A549 (cell line): ENCODE measurements at regions not wholly inside any gene's neighbourhood (a gene's known extent, or its start where the extent isn't known, plus 50 kb on each side); places are given as distances from the start of the nearest gene placed in this dataset.
A peak's percentile ranks its signal among the peaks of the same experiment; 100 is the strongest.

Experiments
- ATAC-seq, 2 experiments: fragments of 200-7000 bp in 1 of 2; fragments of >200 bp in 1 of 2; cut with Nextera tagmentation in 1 of 2; cut with Tn5 transposase in 1 of 2; 3 replicates each; pipeline versions ENCODE4 v1.8.0 to v1.9.1; 2018 to 2020; ENCODE audit warnings: mild to moderate bottlenecking in 1 of 2, moderate library complexity in 1 of 2
- CTCF ChIA-PET: fragments of 300-600 bp; sonication (Branson Sonifier 250); formaldehyde crosslinking; extraction: SDS; loops from one replicate; lab custom pipeline; 2021; ENCODE audit warnings: antibody characterized with exemption, inconsistent platforms; lab: Yijun Ruan, JAX
- POLR2A ChIA-PET: fragments of 350-600 bp; formaldehyde crosslinking; extraction: SDS; loops from one replicate; lab custom pipeline; 2021; ENCODE audit warnings: antibody characterized with exemption, inconsistent platforms; lab: Yijun Ruan, JAX
- DNase-seq, 2 experiments: peaks; one replicate each; pipeline versions ENCODE4 v3.0.0 to v3.0.0-alpha.2; 2011 to 2016; ENCODE audit warnings: low read depth in 1 of 2, low spot score in 1 of 2
- FAIRE-seq: peaks from 2 replicates; lab custom pipeline; 2011; peaks lifted over from hg19 to GRCh38; lab: Jason Lieb, UNC
- H3K27ac ChIP-seq, 2 experiments: fragments of >200 bp; sonication (Bioruptor Twin); formaldehyde crosslinking; 3 replicates each; pipeline ENCODE4 v1.5.1; 2016 to 2017
- H3K4me1 ChIP-seq: fragments of >200 bp; sonication (Bioruptor Twin); formaldehyde crosslinking; 3 replicates; pipeline ENCODE4 v1.6.1; 2016
- H3K4me2 ChIP-seq: fragments of >200 bp; sonication (Bioruptor Twin); formaldehyde crosslinking; 3 replicates; pipeline ENCODE4 v1.6.1; 2016
- H3K4me3 ChIP-seq: fragments of >200 bp; sonication (Bioruptor Twin); formaldehyde crosslinking; 3 replicates; pipeline ENCODE4 v1.5.1; 2016
- H3K9me3 ChIP-seq: fragments of >200 bp; sonication (Bioruptor Twin); formaldehyde crosslinking; 3 replicates; pipeline ENCODE4 v1.6.1; 2016
- BHLHE40 ChIP-seq: IDR thresholded peaks from 2 replicates; pipeline ENCODE4 v1.6.1; 2012; ENCODE audit warnings: low read depth, low read length, inconsistent platforms
- CBX8 ChIP-seq: fragments of 200-600 bp; sonication (generic); IDR thresholded peaks from 2 replicates; pipeline ENCODE4 v1.6.1; 2016
- CHD2 ChIP-seq: fragments of 150-350 bp; IDR thresholded peaks from 2 replicates; pipeline ENCODE4 v1.6.1; 2014; ENCODE audit warnings: low read length; ENCODE audit not compliant: partially characterized antibody
- FOSL2 ChIP-seq, 2 experiments: fragments of 450-650 bp in 1 of 2; fragments of >200 bp in 1 of 2; sonication (Bioruptor Twin) in 1 of 2; formaldehyde crosslinking; IDR thresholded peaks; 2 replicates each; pipeline versions ENCODE4 v1.5.0 to v1.6.1; 2016 to 2020; ENCODE audit warnings: mild to moderate bottlenecking in 1 of 2, moderate library complexity in 1 of 2
- FOXS1 ChIP-seq: fragments of 250-450 bp; sonication (Bioruptor Pico); IDR thresholded peaks from 2 replicates; pipeline ENCODE4 v1.5.0; 2020; ENCODE audit warnings: mild to moderate bottlenecking, moderate library complexity
- GATA3 ChIP-seq: IDR thresholded peaks from 2 replicates; pipeline ENCODE4 v1.6.1; 2012; ENCODE audit warnings: borderline replicate concordance
- HDAC2 ChIP-seq: fragments of 200-600 bp; sonication (generic); IDR thresholded peaks from 2 replicates; pipeline ENCODE4 v1.6.1; 2016
- HEYL ChIP-seq: fragments of 250-450 bp; sonication (Bioruptor Pico); IDR thresholded peaks from 2 replicates; pipeline ENCODE4 v1.8.0; 2021; ENCODE audit warnings: mild to moderate bottlenecking, moderate library complexity
- HOXA7 ChIP-seq: fragments of 250-450 bp; sonication (Bioruptor Pico); IDR thresholded peaks from 2 replicates; pipeline ENCODE4 v1.5.0; 2020; ENCODE audit warnings: mild to moderate bottlenecking, moderate library complexity
- KDM1A ChIP-seq: fragments of 200-600 bp; sonication (generic); IDR thresholded peaks from 2 replicates; pipeline ENCODE4 v1.6.1; 2016; ENCODE audit warnings: low read depth, mild to moderate bottlenecking
- KDM5A ChIP-seq: fragments of 200-600 bp; sonication (generic); IDR thresholded peaks from 2 replicates; pipeline ENCODE4 v1.6.1; 2016; ENCODE audit warnings: antibody characterized with exemption, mild to moderate bottlenecking
- NFE2L2 ChIP-seq: fragments of 150-350 bp; conservative IDR thresholded peaks from 2 replicates; pipeline ENCODE4 v1.6.1; 2014; ENCODE audit warnings: low read length
- RAD21 ChIP-seq, 2 experiments: fragments of >200 bp in 1 of 2; sonication (Bioruptor Twin) in 1 of 2; formaldehyde crosslinking in 1 of 2; IDR thresholded peaks in 1 of 2; conservative IDR thresholded peaks in 1 of 2; 2 replicates in 1 of 2; 3 replicates in 1 of 2; pipeline ENCODE4 v1.6.1; 2012 to 2018; ENCODE audit warnings: inconsistent platforms in 1 of 2
- RARB ChIP-seq: fragments of 250-450 bp; sonication (Bioruptor Pico); IDR thresholded peaks from 2 replicates; pipeline ENCODE4 v1.8.0; 2021; ENCODE audit warnings: mild to moderate bottlenecking, moderate library complexity
- RCOR1 ChIP-seq: fragments of 150-350 bp; IDR thresholded peaks from 2 replicates; pipeline ENCODE4 v1.6.1; 2014; ENCODE audit warnings: antibody characterized with exemption, low read length, low read depth
- RFX5 ChIP-seq: fragments of 450-650 bp; IDR thresholded peaks from 2 replicates; pipeline ENCODE4 v1.7.1; 2014; ENCODE audit warnings: antibody characterized with exemption, mild to moderate bottlenecking, moderate library complexity
- SREBF2 ChIP-seq: fragments of 450-650 bp; IDR thresholded peaks from 2 replicates; pipeline ENCODE4 v1.6.1; 2014; ENCODE audit warnings: mild to moderate bottlenecking, moderate library complexity
- TP53 ChIP-seq: fragments of 250-450 bp; sonication (Bioruptor Pico); IDR thresholded peaks from 2 replicates; pipeline ENCODE4 v1.5.0; 2021; ENCODE audit warnings: mild to moderate bottlenecking, moderate library complexity
- ZFP36 ChIP-seq: fragments of 450-650 bp; IDR thresholded peaks from 2 replicates; pipeline ENCODE4 v1.6.1; 2014; ENCODE audit warnings: borderline replicate concordance; ENCODE audit not compliant: partially characterized antibody
- ZNF302 ChIP-seq: fragments of 250-450 bp; sonication (Bioruptor Pico); IDR thresholded peaks from 2 replicates; pipeline ENCODE4 v1.9.0; 2021; ENCODE audit warnings: inconsistent platforms, mild to moderate bottlenecking, moderate library complexity
- ZSCAN20 ChIP-seq: fragments of 250-450 bp; sonication (Bioruptor Pico); IDR thresholded peaks from 2 replicates; pipeline ENCODE4 v1.8.0; 2022; ENCODE audit warnings: mild to moderate bottlenecking, moderate library complexity
- WGBS: methylation state at CpG from one replicate; pipeline ENCODE4 v1.1.6; 2017; ENCODE audit errors: missing lambda C conversion rate; 5-methylcytosine and 5-hydroxymethylcytosine counted together
- TF ChIP-seq, protein P1 (sequence below): fragments of 150-350 bp; IDR thresholded peaks from 2 replicates; pipeline ENCODE4 v1.6.1; 2014; ENCODE audit warnings: low read depth, mild to moderate bottlenecking, low read length
- TF ChIP-seq, protein P2 (sequence below): fragments of 250-450 bp; sonication (Bioruptor Pico); IDR thresholded peaks from 2 replicates; pipeline ENCODE4 v1.5.0; 2021; ENCODE audit warnings: mild to moderate bottlenecking, moderate library complexity, borderline replicate concordance
- TF ChIP-seq, protein P3 (sequence below): IDR thresholded peaks from 2 replicates; pipeline ENCODE4 v1.6.1; 2012; ENCODE audit warnings: low read depth, borderline replicate concordance
- TF ChIP-seq, protein P4 (sequence below): fragments of >200 bp; sonication (Bioruptor Twin); formaldehyde crosslinking; IDR thresholded peaks from 3 replicates; pipeline ENCODE4 v1.6.1; 2016
- TF ChIP-seq, protein P5 (sequence below): IDR thresholded peaks from 2 replicates; pipeline ENCODE4 v1.6.1; 2012

DNA sequence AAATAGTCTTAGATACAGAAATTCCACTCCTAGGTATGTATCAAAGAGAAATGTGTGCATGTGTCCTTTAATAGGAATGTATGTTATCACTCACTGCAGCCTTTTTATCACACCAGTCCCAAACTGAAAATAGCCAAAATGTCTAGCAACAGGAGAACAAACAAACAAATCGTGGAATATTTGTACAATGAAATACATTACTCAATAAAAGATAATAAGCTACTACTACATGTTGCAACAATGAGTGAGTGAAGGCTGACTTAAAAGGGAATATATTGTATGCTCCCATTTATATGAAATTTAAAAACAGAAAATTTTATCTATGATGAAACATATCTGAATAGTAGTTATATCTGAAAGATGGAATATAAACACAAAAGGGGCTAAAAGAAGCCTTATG lies 212.1 kb upstream of the PLD5 start:
- ChIA-PET CTCF (interaction anchor here (1.6 kb wide), 1 partner anchor 11 kb away, joined by 4 read pairs; no protein-coding TSS in a partner anchor), POLR2A (no interaction called here)
- FAIRE-seq, result peak; percentile 36
- H3K27ac ChIP-seq, result no peak overlapping the region
- H3K4me1 ChIP-seq, result no peaks in the 10 kb centered on the region
- H3K9me3 ChIP-seq, result no peaks in the 10 kb centered on the region
- no peak for TF ChIP-seq RARB (CRISPR knock-in tag)
- DNase-seq, result no peak
- ATAC-seq, result no peak
- WGBS, result 0% methylated on average over 1 of the region's 1 CpG
- H3K4me2 ChIP-seq, result 0 out of 3 replicates have a peak overlapping the region, but pooled peaks have one; percentile 1
- H3K4me3 ChIP-seq, result no peak overlapping the region

DNA sequence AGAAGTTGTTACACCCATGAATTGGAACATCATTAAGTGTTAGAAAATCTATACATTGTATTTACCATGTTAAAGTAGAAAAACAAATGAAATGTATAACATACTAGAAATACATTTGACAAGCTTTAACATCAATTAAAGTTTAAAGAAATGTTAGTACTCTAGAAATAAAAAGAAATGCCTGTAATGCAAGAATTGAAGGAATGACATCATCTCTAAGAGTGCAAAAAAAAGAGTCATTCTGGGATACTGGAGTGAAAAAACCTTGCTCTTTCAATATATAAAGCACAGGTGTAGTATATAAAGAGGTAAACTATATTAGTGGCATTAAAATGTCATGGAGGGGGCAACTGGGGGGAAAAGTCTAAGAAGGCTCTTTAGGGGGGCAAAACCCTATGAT lies 210.8 kb upstream of the PLD5 start:
- DNase-seq (no peak), ATAC-seq (no peak), FAIRE-seq (no peak)
- Histone ChIP-seq H3K9me3 (no peaks in the 10 kb centered on the region), H3K4me2 (no peak overlapping the region), H3K4me3 (no peak overlapping the region), H3K4me1 (no peaks in the 10 kb centered on the region), H3K27ac (no peak overlapping the region)
- TF ChIP-seq KDM1A (no peak), SREBF2 (no peak), FOSL2 (IDR thresholded peaks at IDR 0.05) (no peak), FOSL2 (CRISPR knock-in tag; IDR thresholded peaks at IDR 0.05) (no peak), CBX8 (no peak), RFX5 (no peak), ZFP36 (no peak), GATA3 (no peak), FOXS1 (CRISPR knock-in tag) (no peak), ZSCAN20 (CRISPR knock-in tag) (no peak), KDM5A (no peak), HDAC2 (no peak), TP53 (CRISPR knock-in tag) (no peak), RCOR1 (no peak)
- TF ChIP-seq, protein P1, sequence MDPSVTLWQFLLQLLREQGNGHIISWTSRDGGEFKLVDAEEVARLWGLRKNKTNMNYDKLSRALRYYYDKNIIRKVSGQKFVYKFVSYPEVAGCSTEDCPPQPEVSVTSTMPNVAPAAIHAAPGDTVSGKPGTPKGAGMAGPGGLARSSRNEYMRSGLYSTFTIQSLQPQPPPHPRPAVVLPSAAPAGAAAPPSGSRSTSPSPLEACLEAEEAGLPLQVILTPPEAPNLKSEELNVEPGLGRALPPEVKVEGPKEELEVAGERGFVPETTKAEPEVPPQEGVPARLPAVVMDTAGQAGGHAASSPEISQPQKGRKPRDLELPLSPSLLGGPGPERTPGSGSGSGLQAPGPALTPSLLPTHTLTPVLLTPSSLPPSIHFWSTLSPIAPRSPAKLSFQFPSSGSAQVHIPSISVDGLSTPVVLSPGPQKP, result no peak
- TF ChIP-seq, protein P2, sequence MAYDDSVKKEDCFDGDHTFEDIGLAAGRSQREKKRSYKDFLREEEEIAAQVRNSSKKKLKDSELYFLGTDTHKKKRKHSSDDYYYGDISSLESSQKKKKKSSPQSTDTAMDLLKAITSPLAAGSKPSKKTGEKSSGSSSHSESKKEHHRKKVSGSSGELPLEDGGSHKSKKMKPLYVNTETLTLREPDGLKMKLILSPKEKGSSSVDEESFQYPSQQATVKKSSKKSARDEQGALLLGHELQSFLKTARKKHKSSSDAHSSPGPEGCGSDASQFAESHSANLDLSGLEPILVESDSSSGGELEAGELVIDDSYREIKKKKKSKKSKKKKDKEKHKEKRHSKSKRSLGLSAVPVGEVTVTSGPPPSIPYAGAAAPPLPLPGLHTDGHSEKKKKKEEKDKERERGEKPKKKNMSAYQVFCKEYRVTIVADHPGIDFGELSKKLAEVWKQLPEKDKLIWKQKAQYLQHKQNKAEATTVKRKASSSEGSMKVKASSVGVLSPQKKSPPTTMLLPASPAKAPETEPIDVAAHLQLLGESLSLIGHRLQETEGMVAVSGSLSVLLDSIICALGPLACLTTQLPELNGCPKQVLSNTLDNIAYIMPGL, result no peak
- TF ChIP-seq, protein P3, sequence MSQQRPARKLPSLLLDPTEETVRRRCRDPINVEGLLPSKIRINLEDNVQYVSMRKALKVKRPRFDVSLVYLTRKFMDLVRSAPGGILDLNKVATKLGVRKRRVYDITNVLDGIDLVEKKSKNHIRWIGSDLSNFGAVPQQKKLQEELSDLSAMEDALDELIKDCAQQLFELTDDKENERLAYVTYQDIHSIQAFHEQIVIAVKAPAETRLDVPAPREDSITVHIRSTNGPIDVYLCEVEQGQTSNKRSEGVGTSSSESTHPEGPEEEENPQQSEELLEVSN, result no peak
- ChIA-PET POLR2A (no interaction called here), CTCF (no interaction called here)

DNA sequence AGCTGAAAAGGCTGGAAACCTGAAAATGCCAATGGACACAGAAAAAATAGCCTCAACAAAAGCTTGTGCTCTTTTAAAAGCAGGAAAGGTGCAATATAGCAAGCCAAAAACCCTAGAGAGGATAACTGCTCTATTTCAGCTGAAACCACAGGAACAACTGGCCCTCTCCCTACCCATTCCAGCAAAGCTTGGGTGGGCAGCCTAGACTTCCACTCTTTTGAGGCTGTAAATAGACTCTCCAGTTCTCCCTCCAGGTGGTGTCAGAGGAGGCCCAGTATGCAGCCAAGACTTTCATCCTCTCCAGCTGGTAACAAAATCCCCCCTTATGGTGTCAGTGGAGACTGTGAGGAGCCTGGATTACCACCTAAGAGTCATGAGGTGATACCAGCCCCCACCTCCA lies 206.9 kb upstream of the PLD5 start:
- no peak overlapping the region for H3K4me3 ChIP-seq

DNA sequence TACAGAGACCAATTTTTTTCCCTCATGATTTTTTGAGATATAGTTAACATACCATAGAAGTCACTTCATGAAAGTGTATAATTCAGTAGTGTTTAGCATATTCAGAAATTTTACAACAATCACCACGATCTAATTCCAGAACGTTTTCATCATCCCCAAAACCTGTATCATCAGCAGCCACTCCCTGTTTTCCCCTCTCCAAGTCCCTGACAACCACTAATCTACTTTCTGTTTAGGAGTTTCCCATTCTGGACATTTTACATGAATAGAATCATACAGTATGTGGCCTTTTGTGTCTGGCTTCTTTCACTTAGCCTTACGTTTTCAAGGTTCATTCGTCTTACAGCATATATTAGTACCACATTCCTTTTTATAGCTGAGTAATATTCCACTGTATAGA lies 204.2 kb upstream of the PLD5 start:
- H3K4me2 ChIP-seq, result no peak overlapping the region
- ATAC-seq (no peak), FAIRE-seq (no peak), DNase-seq (no peak)
- POLR2A ChIA-PET, result no interaction called here
- no peaks in the 10 kb centered on the region for H3K9me3 ChIP-seq
- CTCF ChIA-PET, result no interaction called here
- TF ChIP-seq NFE2L2, result no peak
- no peak for TF ChIP-seq HEYL (CRISPR knock-in tag)
- TF ChIP-seq RAD21 (conservative IDR thresholded peaks at IDR 0.05 in 1 of 2, IDR thresholded peaks at IDR 0.05 in 1 of 2), result no peak
- TF ChIP-seq, protein P3, result no peak
- TF ChIP-seq KDM1A, result no peak
- TF ChIP-seq TP53 (CRISPR knock-in tag), result no peak
- no peak for TF ChIP-seq ZNF302 (CRISPR knock-in tag)
- no peak for TF ChIP-seq BHLHE40
- TF ChIP-seq CHD2, result no peak
- no peak for TF ChIP-seq SREBF2
- TF ChIP-seq, protein P4, sequence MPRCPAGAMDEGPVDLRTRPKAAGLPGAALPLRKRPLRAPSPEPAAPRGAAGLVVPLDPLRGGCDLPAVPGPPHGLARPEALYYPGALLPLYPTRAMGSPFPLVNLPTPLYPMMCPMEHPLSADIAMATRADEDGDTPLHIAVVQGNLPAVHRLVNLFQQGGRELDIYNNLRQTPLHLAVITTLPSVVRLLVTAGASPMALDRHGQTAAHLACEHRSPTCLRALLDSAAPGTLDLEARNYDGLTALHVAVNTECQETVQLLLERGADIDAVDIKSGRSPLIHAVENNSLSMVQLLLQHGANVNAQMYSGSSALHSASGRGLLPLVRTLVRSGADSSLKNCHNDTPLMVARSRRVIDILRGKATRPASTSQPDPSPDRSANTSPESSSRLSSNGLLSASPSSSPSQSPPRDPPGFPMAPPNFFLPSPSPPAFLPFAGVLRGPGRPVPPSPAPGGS, result no peak
- TF ChIP-seq HOXA7 (CRISPR knock-in tag), result no peak
- TF ChIP-seq FOSL2 (IDR thresholded peaks at IDR 0.05), result no peak
- TF ChIP-seq FOSL2 (CRISPR knock-in tag; IDR thresholded peaks at IDR 0.05), result no peak
- H3K4me3 ChIP-seq, result no peak overlapping the region
- WGBS, result 3% methylated on average over 4 of the region's 4 CpGs
- no peaks in the 10 kb centered on the region for H3K4me1 ChIP-seq
- H3K27ac ChIP-seq, result no peak overlapping the region

More for the DNA sequence above, 206.9 kb upstream of the PLD5 start:
- no peak for FAIRE-seq
- no peak for ATAC-seq
- no peaks in the 10 kb centered on the region for H3K4me1 ChIP-seq
- H3K4me2 ChIP-seq, result no peak overlapping the region
- H3K9me3 ChIP-seq, result no peaks in the 10 kb centered on the region
- POLR2A ChIA-PET, result no interaction called here
- TF ChIP-seq ZFP36 (no peak), GATA3 (no peak)
- TF ChIP-seq, protein P5, sequence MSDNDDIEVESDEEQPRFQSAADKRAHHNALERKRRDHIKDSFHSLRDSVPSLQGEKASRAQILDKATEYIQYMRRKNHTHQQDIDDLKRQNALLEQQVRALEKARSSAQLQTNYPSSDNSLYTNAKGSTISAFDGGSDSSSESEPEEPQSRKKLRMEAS, result no peak
- CTCF ChIA-PET, result no interaction called here
- DNase-seq, result no peak
- no peak overlapping the region for H3K27ac ChIP-seq
